ENCODE measurements at regions not wholly inside any gene's neighbourhood (a gene's known extent, or its start where the extent isn't known, plus 50 kb on each side); places are given as distances from the start of the nearest gene placed in this dataset.
A peak's percentile ranks its signal among the peaks of the same experiment; 100 is the strongest.
"Not testable (repeated sequence)": the region's sequence is repeated elsewhere in the genome, so short reads cannot be mapped to it uniquely, and the experiment has no call there.

DNA sequence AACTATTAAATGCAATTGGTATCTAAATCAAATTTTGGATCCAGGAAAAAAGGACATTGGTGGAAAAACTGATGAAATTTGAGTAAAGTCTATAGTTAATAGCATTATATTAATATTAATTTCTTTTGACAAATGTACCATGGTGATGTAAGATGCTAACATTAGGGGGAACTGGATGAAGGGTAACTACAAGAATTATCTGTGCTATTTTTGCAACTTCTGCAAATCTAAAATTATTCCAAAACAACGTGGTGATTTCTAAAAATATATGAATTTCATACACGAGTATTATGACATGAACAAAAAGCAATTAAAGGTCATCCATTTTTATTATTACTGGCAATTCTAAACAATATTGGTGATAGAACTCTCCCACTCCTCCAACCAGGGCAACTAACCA lies 135.6 kb upstream of the RRN3 start:
- H3K4me1 Mint-ChIP-seq (ENCODE audit: low read depth); CTCF ChIA-PET; DNase-seq; ATAC-seq; H3K36me3 Mint-ChIP-seq (ENCODE audit: low read depth); POLR2A ChIA-PET; H3K4me3 Mint-ChIP-seq; H3K27me3 Mint-ChIP-seq (ENCODE audit: low read depth); H3K27ac Mint-ChIP-seq; H3K9me3 Mint-ChIP-seq (ENCODE audit: insufficient read depth): not testable (repeated sequence)

DNA sequence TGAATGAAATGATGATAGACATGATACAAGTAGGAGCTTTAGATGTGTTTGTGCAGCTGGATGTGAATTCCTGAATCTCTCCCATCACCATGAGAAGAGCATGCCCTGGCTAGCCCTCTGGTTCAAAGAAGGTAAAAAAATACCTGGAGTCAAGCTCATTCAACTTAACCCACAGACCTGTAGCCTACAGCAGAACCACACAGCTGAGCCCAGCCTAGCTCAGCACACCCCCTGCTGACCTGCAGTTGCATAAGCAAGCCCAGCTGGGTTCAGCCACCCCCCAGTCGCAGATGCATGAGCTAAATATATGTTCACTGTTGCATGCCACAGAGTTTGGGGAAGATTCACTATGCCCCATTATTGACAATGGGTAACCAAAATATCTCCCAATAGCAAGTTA lies 130.6 kb upstream of the RRN3 start:
- DNase-seq; H3K27me3 Mint-ChIP-seq (ENCODE audit: low read depth); H3K27ac Mint-ChIP-seq; CTCF ChIA-PET; H3K9me3 Mint-ChIP-seq (ENCODE audit: insufficient read depth); H3K4me1 Mint-ChIP-seq (ENCODE audit: low read depth); ATAC-seq; H3K4me3 Mint-ChIP-seq; POLR2A ChIA-PET; H3K36me3 Mint-ChIP-seq (ENCODE audit: low read depth): not testable (repeated sequence)

DNA sequence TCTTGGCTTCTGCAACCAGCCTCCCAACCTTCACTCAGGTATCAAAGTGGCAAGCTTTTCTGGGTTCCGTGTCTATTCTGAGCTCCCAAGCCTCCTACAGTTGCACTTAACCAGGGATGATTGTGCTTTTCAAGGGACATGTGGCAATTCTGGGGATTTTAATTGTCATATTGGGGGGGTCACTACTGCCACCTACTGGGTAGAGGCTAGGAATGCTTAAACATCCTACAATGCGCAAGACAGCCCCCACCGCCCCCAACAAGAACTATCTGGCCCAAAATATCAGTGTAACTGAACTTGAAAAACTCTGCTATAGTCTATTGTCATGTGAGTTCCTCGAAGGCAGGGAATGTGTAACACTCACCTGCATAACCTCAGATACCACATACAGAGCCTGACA lies 129.3 kb upstream of the RRN3 start:
- POLR2A ChIA-PET; DNase-seq; H3K27ac Mint-ChIP-seq; H3K4me3 Mint-ChIP-seq; H3K36me3 Mint-ChIP-seq (ENCODE audit: low read depth); H3K4me1 Mint-ChIP-seq (ENCODE audit: low read depth); CTCF ChIA-PET; H3K9me3 Mint-ChIP-seq (ENCODE audit: insufficient read depth); H3K27me3 Mint-ChIP-seq (ENCODE audit: low read depth): not testable (repeated sequence)
- ATAC-seq: peak; percentile 47

DNA sequence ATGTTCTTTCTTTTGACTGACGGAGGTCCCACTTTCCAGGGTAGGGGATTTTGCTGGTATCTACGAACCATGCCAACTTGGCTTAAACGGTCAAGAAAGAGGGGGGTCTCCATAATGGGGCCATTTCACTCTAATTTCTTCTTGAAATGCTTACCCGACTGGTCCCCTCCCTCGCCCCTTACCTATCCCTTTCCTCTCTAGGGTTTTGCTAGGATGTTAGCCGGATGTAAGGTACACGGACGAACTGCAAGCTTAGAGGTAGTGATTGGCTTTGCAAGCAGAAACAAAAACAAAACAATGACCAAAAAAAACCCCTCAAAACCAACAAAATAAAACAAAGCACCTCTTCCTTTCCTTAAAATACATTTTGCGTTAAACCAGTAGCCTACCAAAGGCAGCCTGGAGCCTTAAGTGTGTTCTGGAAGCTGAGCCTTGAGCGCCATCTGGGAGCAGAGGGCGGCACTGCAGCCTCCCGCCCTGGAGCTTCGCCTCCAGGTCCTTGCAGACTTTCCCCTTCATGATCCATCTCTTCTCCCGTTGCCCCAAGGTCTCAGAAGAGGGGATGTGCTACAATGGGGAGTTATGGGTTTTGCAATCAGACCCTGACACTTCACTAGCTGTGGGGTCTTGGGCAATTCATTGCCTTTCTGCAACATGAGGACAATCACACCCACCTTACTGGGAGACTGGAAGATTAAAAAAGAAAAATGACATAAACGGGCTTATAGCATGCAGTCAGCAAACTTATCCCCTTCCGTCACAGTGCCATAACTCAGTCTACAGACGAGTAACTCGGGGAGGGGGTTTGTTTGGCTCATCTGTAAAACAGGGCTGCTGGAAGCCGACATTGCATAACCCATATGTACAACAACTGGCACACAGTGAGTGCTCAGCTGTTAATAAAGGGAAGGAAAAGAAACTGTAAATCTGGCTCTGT lies 125.9 kb upstream of the RRN3 start:
- not testable (repeated sequence) for H3K27me3 Mint-ChIP-seq (ENCODE audit: low read depth); H3K4me3 Mint-ChIP-seq
- ATAC-seq: peak; percentile 64

DNA sequence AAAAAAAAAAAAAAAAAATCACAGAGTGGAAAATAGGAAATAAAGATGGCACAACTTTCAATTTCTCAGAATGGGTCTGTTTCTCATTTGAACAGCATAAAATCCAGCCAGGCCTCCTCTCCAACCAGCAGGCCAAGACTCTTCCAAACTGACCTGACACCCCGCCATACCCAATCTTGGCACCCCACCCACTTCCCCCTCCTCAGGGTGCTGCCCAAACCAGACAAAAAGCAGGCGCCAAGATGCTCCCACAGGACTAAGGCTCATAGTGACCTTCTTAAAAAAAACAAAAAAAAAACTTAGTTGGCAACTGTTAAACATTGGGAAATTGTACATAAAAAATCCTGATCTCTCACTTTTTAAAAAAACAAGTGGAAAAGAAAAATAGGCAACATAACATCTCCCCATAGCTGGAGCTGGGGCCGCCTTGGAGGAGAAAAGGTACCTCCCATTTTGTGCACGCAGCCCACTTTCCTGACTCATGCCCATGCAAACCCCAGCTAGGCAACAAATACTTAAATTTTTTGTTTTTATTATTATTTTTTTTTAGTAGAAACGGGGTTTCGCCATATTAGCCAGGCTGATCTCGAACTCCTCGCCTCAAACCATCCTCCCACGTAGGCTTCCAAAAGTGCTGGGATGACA lies 124.9 kb upstream of the RRN3 start:
- H3K27me3 Mint-ChIP-seq (ENCODE audit: low read depth); H3K9me3 Mint-ChIP-seq (ENCODE audit: insufficient read depth); H3K4me3 Mint-ChIP-seq; H3K4me1 Mint-ChIP-seq (ENCODE audit: low read depth); H3K27ac Mint-ChIP-seq; POLR2A ChIA-PET; ATAC-seq; H3K36me3 Mint-ChIP-seq (ENCODE audit: low read depth); DNase-seq; CTCF ChIA-PET: not testable (repeated sequence)

More for the DNA sequence above, 125.9 kb upstream of the RRN3 start:
- H3K4me1 Mint-ChIP-seq (ENCODE audit: low read depth); H3K9me3 Mint-ChIP-seq (ENCODE audit: insufficient read depth); CTCF ChIA-PET; H3K27ac Mint-ChIP-seq; H3K36me3 Mint-ChIP-seq (ENCODE audit: low read depth); POLR2A ChIA-PET: not testable (repeated sequence)
- DNase-seq: peak; percentile 23

DNA sequence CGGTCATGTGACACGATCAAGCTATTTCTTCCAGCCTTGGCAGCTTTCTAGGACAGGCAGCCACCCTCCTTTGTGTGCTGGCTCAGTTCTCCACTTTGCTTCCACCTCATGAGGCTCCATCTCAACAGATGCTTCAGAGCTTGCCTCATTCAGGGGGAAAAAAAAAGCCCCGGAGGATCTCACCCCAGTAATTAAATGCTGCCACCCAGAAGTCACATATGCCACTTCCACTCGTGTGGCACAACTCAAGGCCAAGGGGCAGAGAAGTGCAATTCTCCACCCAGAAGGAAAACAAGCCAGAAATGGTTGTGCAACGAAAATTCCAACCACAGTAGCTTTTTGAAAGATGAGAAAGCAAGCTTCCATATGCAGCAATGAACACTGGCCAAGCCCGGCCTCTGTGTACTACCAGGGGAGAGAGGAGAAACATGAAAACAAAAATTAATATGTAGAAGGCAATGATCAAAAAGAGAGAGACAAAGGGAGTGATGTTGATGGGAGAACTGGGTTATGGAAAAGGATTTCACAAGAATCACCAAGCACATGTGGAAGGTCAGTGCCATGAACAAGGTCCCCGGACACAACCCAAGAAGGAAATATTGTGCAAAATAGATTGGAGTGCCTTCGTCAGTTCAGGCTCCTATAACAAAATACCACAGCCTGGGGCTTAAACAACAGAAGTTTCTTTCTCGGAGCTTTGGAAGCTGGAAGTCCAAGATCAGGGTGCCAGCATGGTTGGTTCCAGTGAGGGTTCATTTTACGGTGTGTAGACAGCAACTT lies 113.3 kb upstream of the RRN3 start:
- H3K4me1 Mint-ChIP-seq (ENCODE audit: low read depth); H3K36me3 Mint-ChIP-seq (ENCODE audit: low read depth); POLR2A ChIA-PET; H3K27ac Mint-ChIP-seq; CTCF ChIA-PET; H3K9me3 Mint-ChIP-seq (ENCODE audit: insufficient read depth); H3K4me3 Mint-ChIP-seq; ATAC-seq; DNase-seq; H3K27me3 Mint-ChIP-seq (ENCODE audit: low read depth): not testable (repeated sequence)

DNA sequence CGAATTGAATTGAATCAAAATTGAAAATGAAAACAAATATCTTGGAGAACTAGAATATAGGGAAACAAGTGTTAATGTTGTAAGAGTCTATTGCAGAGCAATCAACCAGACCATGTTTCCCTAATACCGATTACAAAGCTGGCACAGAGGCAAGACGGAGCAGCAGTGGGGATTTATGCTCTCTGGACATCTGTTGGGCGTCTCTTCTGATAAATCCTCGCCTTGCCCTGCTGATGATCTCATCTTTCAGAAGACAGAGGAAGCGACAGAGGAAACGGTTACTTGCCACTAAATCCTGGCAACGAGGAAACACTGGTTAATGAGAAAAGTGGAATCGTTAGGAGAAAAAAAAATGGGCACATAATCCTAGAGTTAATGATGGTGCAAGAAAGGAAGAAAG lies 112.4 kb upstream of the RRN3 start:
- DNase-seq; H3K4me1 Mint-ChIP-seq (ENCODE audit: low read depth); CTCF ChIA-PET; H3K9me3 Mint-ChIP-seq (ENCODE audit: insufficient read depth); ATAC-seq; H3K4me3 Mint-ChIP-seq; H3K27ac Mint-ChIP-seq; H3K36me3 Mint-ChIP-seq (ENCODE audit: low read depth); H3K27me3 Mint-ChIP-seq (ENCODE audit: low read depth); POLR2A ChIA-PET: not testable (repeated sequence)

DNA sequence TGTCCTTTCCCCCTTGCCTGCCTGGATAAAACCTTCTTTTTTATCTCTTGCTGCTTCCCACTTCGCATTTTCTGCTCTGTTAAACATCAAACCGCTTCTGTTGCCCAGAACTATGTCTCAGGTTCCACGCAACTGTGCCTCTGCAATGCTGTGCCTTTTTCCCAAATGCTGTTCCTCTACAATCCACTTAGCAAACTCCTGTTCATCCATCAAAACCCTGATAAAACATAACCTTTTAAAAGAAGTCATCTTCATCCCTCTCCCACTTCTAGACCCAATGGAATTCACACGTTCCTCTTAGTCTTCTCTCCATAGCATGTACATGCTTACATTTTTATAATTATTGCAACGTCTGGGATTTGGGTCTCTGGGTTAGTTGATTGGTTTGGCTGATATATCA lies 111.9 kb upstream of the RRN3 start:
- H3K27ac Mint-ChIP-seq; H3K36me3 Mint-ChIP-seq (ENCODE audit: low read depth); H3K4me3 Mint-ChIP-seq; CTCF ChIA-PET; POLR2A ChIA-PET; ATAC-seq; H3K9me3 Mint-ChIP-seq (ENCODE audit: insufficient read depth); DNase-seq; H3K4me1 Mint-ChIP-seq (ENCODE audit: low read depth); H3K27me3 Mint-ChIP-seq (ENCODE audit: low read depth): not testable (repeated sequence)

DNA sequence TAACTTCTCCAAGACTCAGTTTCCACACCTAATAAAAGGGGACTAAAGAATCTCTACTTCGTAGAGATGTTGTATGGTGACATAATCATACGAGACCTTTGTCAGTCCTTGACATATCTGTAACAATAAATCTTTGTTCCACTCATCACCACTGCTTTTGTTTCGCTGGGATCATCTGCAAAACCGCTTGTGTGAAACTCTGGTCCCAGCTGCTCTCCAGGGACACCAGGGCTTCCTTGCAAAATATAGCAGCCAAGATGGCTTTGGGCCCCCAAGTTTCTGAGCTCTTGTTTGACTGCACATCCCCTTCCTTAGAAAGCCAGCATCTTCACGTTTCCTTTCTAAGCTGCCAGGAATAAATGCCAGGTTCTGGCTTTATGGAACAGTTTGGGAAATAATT lies 110.5 kb upstream of the RRN3 start:
- H3K9me3 Mint-ChIP-seq (ENCODE audit: insufficient read depth); DNase-seq; H3K27ac Mint-ChIP-seq; CTCF ChIA-PET; POLR2A ChIA-PET; H3K27me3 Mint-ChIP-seq (ENCODE audit: low read depth); H3K36me3 Mint-ChIP-seq (ENCODE audit: low read depth); H3K4me1 Mint-ChIP-seq (ENCODE audit: low read depth); H3K4me3 Mint-ChIP-seq; ATAC-seq: not testable (repeated sequence)

DNA sequence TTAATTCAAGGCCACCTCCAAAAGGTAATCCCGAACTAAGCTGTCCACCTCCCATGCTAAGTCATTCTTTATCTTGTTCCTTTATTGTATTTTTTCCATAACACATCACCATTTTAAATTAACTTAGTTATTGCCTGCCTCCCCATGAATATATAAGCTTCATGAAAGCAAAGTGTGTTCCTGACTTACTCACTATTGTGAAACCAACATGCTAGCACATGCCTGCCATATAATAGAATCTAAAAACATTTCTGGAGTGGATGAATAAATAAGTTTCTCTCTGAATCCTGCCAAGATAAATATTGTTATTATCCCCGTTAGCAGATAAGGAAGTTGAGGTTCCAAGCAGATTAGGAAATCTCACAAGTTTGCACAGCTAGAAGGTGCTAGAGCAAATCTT lies 98.7 kb upstream of the RRN3 start:
- not testable (repeated sequence) for ATAC-seq

DNA sequence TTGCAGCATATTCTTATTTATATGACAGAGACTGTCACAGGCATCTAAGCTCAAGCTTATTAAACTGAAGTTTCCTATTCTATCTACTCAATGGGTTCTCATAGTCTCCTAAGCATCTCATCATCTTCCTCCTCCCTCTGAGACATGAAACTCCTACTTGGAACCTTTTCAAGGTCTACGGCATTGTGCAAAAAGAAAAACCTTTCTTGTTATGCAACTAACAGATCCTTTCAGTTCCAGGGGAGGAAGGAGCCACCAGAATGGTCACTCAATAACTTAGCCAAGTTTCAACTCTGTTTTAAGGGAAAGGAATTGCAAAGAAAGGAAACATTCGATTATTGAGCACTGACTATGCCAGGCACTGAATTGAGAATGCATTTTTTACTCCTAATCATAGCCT lies 98.1 kb upstream of the RRN3 start:
- CTCF ChIA-PET; H3K4me1 Mint-ChIP-seq (ENCODE audit: low read depth); ATAC-seq; H3K27ac Mint-ChIP-seq; H3K36me3 Mint-ChIP-seq (ENCODE audit: low read depth); DNase-seq; POLR2A ChIA-PET; H3K9me3 Mint-ChIP-seq (ENCODE audit: insufficient read depth); H3K27me3 Mint-ChIP-seq (ENCODE audit: low read depth); H3K4me3 Mint-ChIP-seq: not testable (repeated sequence)

More for the DNA sequence above, 98.7 kb upstream of the RRN3 start:
- CTCF ChIA-PET; DNase-seq; H3K27me3 Mint-ChIP-seq (ENCODE audit: low read depth); H3K9me3 Mint-ChIP-seq (ENCODE audit: insufficient read depth); H3K4me1 Mint-ChIP-seq (ENCODE audit: low read depth); H3K36me3 Mint-ChIP-seq (ENCODE audit: low read depth); H3K4me3 Mint-ChIP-seq; H3K27ac Mint-ChIP-seq; POLR2A ChIA-PET: not testable (repeated sequence)

DNA sequence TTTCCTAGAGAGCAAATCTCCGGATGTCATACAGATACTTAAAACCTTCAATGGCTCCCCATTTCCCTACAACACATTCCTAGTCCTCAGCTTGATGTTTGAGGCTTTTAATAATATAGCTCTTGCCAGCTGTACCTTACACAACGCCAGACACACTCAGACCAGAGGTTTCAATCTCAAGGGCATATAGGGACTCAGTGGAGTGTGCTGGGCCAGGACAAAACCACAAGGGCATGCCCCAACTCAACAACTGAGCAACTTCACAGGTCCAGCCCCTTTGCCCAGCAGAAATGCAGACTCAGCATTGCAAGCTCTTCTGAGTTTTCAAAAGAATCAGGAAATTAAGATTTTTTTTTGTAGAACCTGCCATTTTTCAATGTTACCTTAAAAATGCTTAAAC lies 95.4 kb upstream of the RRN3 start:
- H3K4me1 Mint-ChIP-seq (ENCODE audit: low read depth); H3K27ac Mint-ChIP-seq; ATAC-seq; CTCF ChIA-PET; H3K9me3 Mint-ChIP-seq (ENCODE audit: insufficient read depth); H3K4me3 Mint-ChIP-seq; H3K27me3 Mint-ChIP-seq (ENCODE audit: low read depth); DNase-seq; POLR2A ChIA-PET; H3K36me3 Mint-ChIP-seq (ENCODE audit: low read depth): not testable (repeated sequence)

All from activated CD8-positive, alpha-beta T cell treated with anti-CD3 and anti-CD28 coated beads, Interleukin-2, amount 10 ng/mL, durations not matched to agents 7 days and 5 days (primary cell).